Aorta (tissue), 5 donors: ENCODE measurements at regions not wholly inside any gene's neighbourhood (a gene's known extent, or its start where the extent isn't known, plus 50 kb on each side); places are given as distances from the start of the nearest gene placed in this dataset.
"Not testable (repeated sequence)": the region's sequence is repeated elsewhere in the genome, so short reads cannot be mapped to it uniquely, and the experiment has no call there.

Experiments used
- ATAC-seq: fragments of 200-7000 bp; cut with Tn5 transposase; one replicate; pipeline ENCODE4 v1.9.1; 2022; ENCODE audit warnings: moderate library complexity; ENCODE audit not compliant: low FRiP score
- DNase-seq, 2 donors: peaks; one replicate each; pipeline ENCODE4 v3.0.0-alpha.2; 2020
- H3K27ac ChIP-seq, 2 donors: one replicate each; pipeline ENCODE4 v1.5.1; 2013; ENCODE audit warnings: low read length in 2 of 2, mild to moderate bottlenecking in 2 of 2, moderate library complexity in 2 of 2, control low read depth in 1 of 2, inconsistent platforms in 1 of 2, low read depth in 1 of 2
- H3K27me3 ChIP-seq, 2 donors: one replicate each; pipeline ENCODE4 v1.6.1; 2013; ENCODE audit warnings: control low read depth in 1 of 2, low read length in 1 of 2, mild to moderate bottlenecking in 1 of 2, moderate library complexity in 1 of 2; ENCODE audit not compliant: insufficient read depth in 2 of 2, control insufficient read depth in 1 of 2
- H3K36me3 ChIP-seq, 2 donors: one replicate each; pipeline ENCODE4 v1.6.1; 2013; ENCODE audit warnings: control low read depth in 1 of 2, low read length in 1 of 2, mild to moderate bottlenecking in 1 of 2; ENCODE audit not compliant: insufficient read depth in 2 of 2, control insufficient read depth in 1 of 2
- H3K4me1 ChIP-seq, 2 donors: one replicate each; pipeline ENCODE4 v1.6.1; 2013; ENCODE audit warnings: low read length in 2 of 2, control low read depth in 1 of 2, mild to moderate bottlenecking in 1 of 2, moderate library complexity in 1 of 2; ENCODE audit not compliant: insufficient read depth in 2 of 2, control insufficient read depth in 1 of 2
- H3K4me3 ChIP-seq, 2 donors: one replicate each; pipeline ENCODE4 v1.5.1; 2013; ENCODE audit warnings: low read length in 2 of 2, control low read depth in 1 of 2, mild to moderate bottlenecking in 1 of 2
- H3K9me3 ChIP-seq: one replicate; pipeline ENCODE4 v1.6.1; 2013; ENCODE audit warnings: mild to moderate bottlenecking, low read length; ENCODE audit not compliant: control insufficient read depth
- WGBS, 2 donors: extraction: QIAGEN DNeasy Blood & Tissue Kit; methylation state at CpG; one replicate each; pipeline ENCODE4 v1.1.7; 2013; 5-methylcytosine and 5-hydroxymethylcytosine counted together
- intact Hi-C, 2 donors: fragments of 100-400 bp; cut with DNase I; formaldehyde crosslinking; loops; one replicate each; pipeline versions ENCODE4 v1.14.2 to v1.15.0; 2022
- donor health status: healthy with polysubstance abuse.
- donor health status: Bipolar disorder and iron deficiency.
- donor health status: DM: no; HTN: no; CAD: no.
- donor health status: DM: no; HTN: no; CAD: no.
- donor health status: DM: yes; HTN: yes; CAD: no.

- 34 to 46% methylated on average over 19 to 28 of the region's 40 CpGs for WGBS, 2 donors
- DNase-seq, H3K27me3 ChIP-seq, H3K4me1 ChIP-seq, H3K9me3 ChIP-seq, ATAC-seq, H3K27ac ChIP-seq, H3K4me3 ChIP-seq, intact Hi-C loops, H3K36me3 ChIP-seq: not testable (repeated sequence)
Measured at GRCh38 chr13:18608851-18609250, 572.8 kb downstream of the TUBA3C start.

- H3K36me3 ChIP-seq, H3K27ac ChIP-seq, H3K9me3 ChIP-seq, ATAC-seq, H3K4me1 ChIP-seq, H3K4me3 ChIP-seq, H3K27me3 ChIP-seq, DNase-seq, intact Hi-C loops: not testable (repeated sequence)
- 53 to 67% methylated on average over 16 to 23 of the region's 24 CpGs for WGBS, 2 donors
Measured at GRCh38 chr13:18600366-18600765, 581.3 kb downstream of the TUBA3C start.

- DNase-seq, H3K27me3 ChIP-seq, H3K36me3 ChIP-seq, ATAC-seq, intact Hi-C loops, H3K4me1 ChIP-seq, H3K4me3 ChIP-seq, H3K9me3 ChIP-seq, H3K27ac ChIP-seq: not testable (repeated sequence)
- 30 to 41% methylated on average over 22 to 25 of the region's 25 CpGs for WGBS, 2 donors
Measured at GRCh38 chr13:18599791-18600211, 581.8 kb downstream of the TUBA3C start.

GRCh38 chr13:18598543-18598942 is 583.1 kb downstream of the TUBA3C start:
- H3K4me3 ChIP-seq, H3K4me1 ChIP-seq, H3K27me3 ChIP-seq, ATAC-seq, H3K36me3 ChIP-seq, H3K27ac ChIP-seq, intact Hi-C loops, DNase-seq, H3K9me3 ChIP-seq: not testable (repeated sequence)
- 60 to 65% methylated on average over 22 to 24 of the region's 24 CpGs for WGBS, 2 donors

- 73 to 78% methylated on average over 14 of the region's 14 CpGs for WGBS, 2 donors
Measured at GRCh38 chr13:18597940-18598339, 583.7 kb downstream of the TUBA3C start.

GRCh38 chr13:18577103-18577502 is 604.5 kb downstream of the TUBA3C start:
- H3K4me1 ChIP-seq, H3K27ac ChIP-seq, ATAC-seq, intact Hi-C loops, H3K9me3 ChIP-seq, H3K36me3 ChIP-seq, H3K4me3 ChIP-seq, DNase-seq, H3K27me3 ChIP-seq: not testable (repeated sequence)
- no CpG with 5 or more reads among the region's 1 CpG for WGBS, 2 donors

More at GRCh38 chr13:18597940-18598339, 583.7 kb downstream of the TUBA3C start:
- H3K4me3 ChIP-seq, intact Hi-C loops, DNase-seq, H3K4me1 ChIP-seq, H3K9me3 ChIP-seq, H3K36me3 ChIP-seq, ATAC-seq, H3K27ac ChIP-seq, H3K27me3 ChIP-seq: not testable (repeated sequence)

- ATAC-seq, H3K36me3 ChIP-seq, H3K27ac ChIP-seq, H3K9me3 ChIP-seq, H3K4me3 ChIP-seq, intact Hi-C loops, H3K27me3 ChIP-seq, H3K4me1 ChIP-seq: not testable (repeated sequence)
- WGBS, 2 donors, result 77 to 79% methylated on average over 22 to 30 of the region's 30 CpGs
- peak in 1 of 2 donors; percentile 15 for DNase-seq
Measured at GRCh38 chr13:18567890-18568289, 613.7 kb downstream of the TUBA3C start.
